Mesenchymal stem cell (in vitro differentiated cells and primary cell): ENCODE measurements at regions not wholly inside any gene's neighbourhood (a gene's known extent, or its start where the extent isn't known, plus 50 kb on each side); places are given as distances from the start of the nearest gene placed in this dataset.

Source experiments
- DNase-seq: peaks from one replicate; pipeline ENCODE4 v3.0.0-alpha.2; 2013
- H2AFZ ChIP-seq: one replicate; pipeline ENCODE4 v1.6.1; 2013; ENCODE audit warnings: low read depth, mild to moderate bottlenecking, control low read depth, inconsistent platforms, low read length, moderate library complexity
- H2AK5ac ChIP-seq: 2 replicates; pipeline ENCODE4 v1.6.1; 2013; ENCODE audit warnings: low read length, moderate library complexity, mild to moderate bottlenecking, inconsistent platforms; ENCODE audit not compliant: severe bottlenecking
- H2BK120ac ChIP-seq: one replicate; pipeline ENCODE4 v1.6.1; 2013; ENCODE audit warnings: low read depth, mild to moderate bottlenecking, inconsistent platforms, low read length, moderate library complexity
- H2BK12ac ChIP-seq, 2 experiments: one replicate each; pipeline ENCODE4 v1.6.1; 2013; ENCODE audit warnings: inconsistent platforms in 2 of 2, low read length in 2 of 2, mild to moderate bottlenecking in 2 of 2, moderate library complexity in 2 of 2, control low read depth in 1 of 2
- H2BK15ac ChIP-seq: one replicate; pipeline ENCODE4 v1.6.1; 2013; ENCODE audit warnings: mild to moderate bottlenecking, low read depth, inconsistent platforms; ENCODE audit not compliant: poor library complexity, severe bottlenecking
- H2BK5ac ChIP-seq: 2 replicates; pipeline ENCODE4 v1.6.1; 2013; ENCODE audit warnings: low read depth, mild to moderate bottlenecking, low read length, control low read depth, inconsistent platforms; ENCODE audit not compliant: poor library complexity, severe bottlenecking
- H3K14ac ChIP-seq, 2 experiments: one replicate each; pipeline ENCODE4 v1.6.1; 2013; ENCODE audit warnings: inconsistent platforms in 2 of 2, low read length in 2 of 2, control low read depth in 1 of 2, mild to moderate bottlenecking in 1 of 2, moderate library complexity in 1 of 2
- H3K18ac ChIP-seq, 2 experiments: one replicate each; pipeline ENCODE4 v1.6.1; 2013; ENCODE audit warnings: inconsistent platforms in 2 of 2, low read length in 2 of 2, control low read depth in 1 of 2, low read depth in 1 of 2, mild to moderate bottlenecking in 1 of 2
- H3K23ac ChIP-seq, 2 experiments: one replicate each; pipeline ENCODE4 v1.6.1; 2013; ENCODE audit warnings: inconsistent platforms in 2 of 2, low read length in 2 of 2, mild to moderate bottlenecking in 2 of 2, moderate library complexity in 2 of 2, control low read depth in 1 of 2
- H3K27ac ChIP-seq: 2 replicates; pipeline ENCODE4 v1.5.1; 2013; ENCODE audit warnings: mild to moderate bottlenecking, moderate library complexity, low read length, control low read depth, inconsistent platforms; ENCODE audit not compliant: poor library complexity, severe bottlenecking
- H3K27me3 ChIP-seq, 2 experiments: 2 replicates each; pipeline versions ENCODE4 v1.6.1 to v1.7.0; 2013; ENCODE audit warnings: low read length in 2 of 2, mild to moderate bottlenecking in 2 of 2, moderate library complexity in 2 of 2, control low read depth in 1 of 2, inconsistent platforms in 1 of 2; ENCODE audit not compliant: control insufficient read depth in 1 of 2, insufficient read depth in 1 of 2
- H3K36me3 ChIP-seq, 2 experiments: 2 replicates each; pipeline versions ENCODE4 v1.6.1 to v1.7.0; 2013; ENCODE audit warnings: low read length in 2 of 2, control low read depth in 1 of 2, inconsistent platforms in 1 of 2, low read depth in 1 of 2, mild to moderate bottlenecking in 1 of 2; ENCODE audit not compliant: insufficient read depth in 2 of 2, control insufficient read depth in 1 of 2
- H3K4ac ChIP-seq, 2 experiments: one replicate each; pipeline ENCODE4 v1.6.1; 2013; ENCODE audit warnings: inconsistent platforms in 2 of 2, low read length in 2 of 2, mild to moderate bottlenecking in 2 of 2, moderate library complexity in 2 of 2, control low read depth in 1 of 2, low read depth in 1 of 2
- H3K4me1 ChIP-seq: 2 replicates; pipeline ENCODE4 v1.6.1; 2013; ENCODE audit warnings: low read depth, low read length, control low read depth; ENCODE audit not compliant: control insufficient read depth, insufficient read depth
- H3K4me2 ChIP-seq: 2 replicates; pipeline ENCODE4 v1.6.1; 2013; ENCODE audit warnings: low read length, mild to moderate bottlenecking, inconsistent platforms; ENCODE audit not compliant: poor library complexity, severe bottlenecking
- H3K4me3 ChIP-seq, 2 experiments: 2 replicates each; pipeline versions ENCODE4 v1.5.1 to v1.7.0; 2013; ENCODE audit warnings: low read length in 2 of 2, mild to moderate bottlenecking in 2 of 2, control low read depth in 1 of 2, low read depth in 1 of 2; ENCODE audit not compliant: insufficient read depth in 1 of 2
- H3K79me1 ChIP-seq: replicated peaks from 2 replicates; pipeline ENCODE4 v1.6.1; 2013; ENCODE audit warnings: mild to moderate bottlenecking, control low read depth, low read length, inconsistent platforms; ENCODE audit not compliant: poor library complexity, severe bottlenecking
- H3K9ac ChIP-seq: 2 replicates; pipeline ENCODE4 v1.7.0; 2013; ENCODE audit warnings: mild to moderate bottlenecking, low read length, moderate library complexity
- H3K9me3 ChIP-seq: 2 replicates; pipeline ENCODE4 v1.7.0; 2013; ENCODE audit warnings: mild to moderate bottlenecking, low read length; ENCODE audit not compliant: control insufficient read depth
- H4K8ac ChIP-seq: one replicate; pipeline ENCODE4 v1.6.1; 2013; ENCODE audit warnings: inconsistent platforms, mild to moderate bottlenecking, low read length, moderate library complexity
- H4K91ac ChIP-seq: one replicate; pipeline ENCODE4 v1.6.1; 2013; ENCODE audit warnings: mild to moderate bottlenecking, low read length, inconsistent platforms
- WGBS: methylation state at CpG from one replicate; pipeline ENCODE4 v1.1.7; 2013; ENCODE audit warnings: mixed read lengths; 5-methylcytosine and 5-hydroxymethylcytosine counted together

DNA sequence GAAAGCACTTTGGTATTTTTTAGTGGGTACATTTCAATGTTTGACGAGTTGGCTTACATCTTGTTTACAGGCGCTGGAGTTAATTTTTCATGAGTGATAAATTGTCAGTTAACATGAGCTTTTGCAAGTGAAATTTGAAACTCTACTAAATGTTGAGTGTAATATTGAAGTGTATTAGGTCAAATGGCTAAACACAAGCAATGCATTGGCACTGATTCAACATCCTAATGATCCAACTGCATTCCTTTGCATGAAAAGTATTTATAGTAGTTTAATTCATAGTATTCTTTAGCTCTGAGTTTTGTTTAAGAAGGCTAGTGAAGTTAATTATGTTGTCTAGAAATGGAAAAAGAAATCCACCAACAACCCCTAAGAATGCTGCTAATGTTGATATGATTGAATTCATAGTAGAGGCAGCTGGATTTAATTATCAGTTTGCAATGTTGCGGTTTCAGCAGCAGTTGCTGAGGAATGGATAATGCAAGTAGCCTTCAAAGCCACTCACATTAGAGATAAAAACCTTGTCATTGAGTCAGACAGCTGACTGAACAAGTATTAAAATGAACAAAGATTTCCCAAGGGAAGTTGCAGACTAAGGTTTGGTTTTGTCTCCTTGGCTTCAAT, 245.6 kb upstream of the GOLIM4 start:
- Histone ChIP-seq H3K9ac (no peak overlapping the region), H3K27ac (no peak overlapping the region), H3K9me3 (no peaks in the 10 kb centered on the region), H2AK5ac (no peak overlapping the region), H4K91ac (no peak overlapping the region), H3K14ac (no peak overlapping the region), H3K79me1 (no peaks in the 10 kb centered on the region), H2BK5ac (no peak overlapping the region), H2BK15ac (no peak overlapping the region), H3K23ac (no peak overlapping the region), H2AFZ (no peak overlapping the region), H3K4me1 (no peaks in the 10 kb centered on the region), H3K18ac (no peak overlapping the region), H3K4me3 (no peak overlapping the region), H3K4me2 (no peak overlapping the region), H4K8ac (no peak overlapping the region), H2BK12ac (no peak overlapping the region), H3K4ac (no peak overlapping the region), H3K36me3 (no peaks in the 10 kb centered on the region), H2BK120ac (no peak overlapping the region), H3K27me3 (peaks cover 0 to 91% of the 10 kb centered on the region in 2 experiments)
- peak; percentile 66 for DNase-seq
- WGBS, result 66% methylated on average over 3 of the region's 3 CpGs

DNA sequence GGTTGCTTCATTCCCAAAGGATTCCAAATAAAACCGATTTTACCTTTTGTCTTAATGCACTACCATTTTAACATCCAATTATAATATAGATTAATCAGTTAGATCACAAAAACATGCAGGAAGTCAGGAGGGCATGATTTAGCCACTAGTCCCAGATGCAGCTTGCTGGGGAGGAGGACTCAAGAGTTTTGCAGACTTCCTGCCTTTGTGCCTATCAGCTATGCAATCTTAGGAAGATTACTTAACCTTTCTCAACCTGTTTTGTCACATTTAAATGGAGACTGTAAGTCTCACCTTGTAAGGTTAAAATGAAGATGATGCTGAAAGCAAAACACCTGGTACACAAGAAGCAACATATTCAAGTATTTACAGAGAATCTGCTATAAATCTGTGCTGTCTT, 242.4 kb upstream of the GOLIM4 start:
- no CpG with 5 or more reads among the region's 1 CpG for WGBS
- H4K8ac ChIP-seq, result no peak overlapping the region
- no peak overlapping the region for H2BK5ac ChIP-seq
- H2AK5ac ChIP-seq, result no peak overlapping the region
- H3K79me1 ChIP-seq, result no peaks in the 10 kb centered on the region
- H3K4me2 ChIP-seq, result no peak overlapping the region
- H3K27me3 ChIP-seq, result peaks cover 0 to 88% of the 10 kb centered on the region in 2 experiments
- H4K91ac ChIP-seq, result no peak overlapping the region
- H3K9me3 ChIP-seq, result no peaks in the 10 kb centered on the region
- H3K14ac ChIP-seq, result no peak overlapping the region
- no peak overlapping the region for H3K18ac ChIP-seq
- H3K36me3 ChIP-seq, result no peaks in the 10 kb centered on the region
- H2BK120ac ChIP-seq, result no peak overlapping the region
- no peak overlapping the region for H3K4ac ChIP-seq
- no peak overlapping the region for H3K23ac ChIP-seq
- H2AFZ ChIP-seq, result no peak overlapping the region
- H3K9ac ChIP-seq, result no peak overlapping the region
- no peaks in the 10 kb centered on the region for H3K4me1 ChIP-seq
- H3K4me3 ChIP-seq, result no peak overlapping the region
- no peak overlapping the region for H3K27ac ChIP-seq
- H2BK12ac ChIP-seq, result no peak overlapping the region
- no peak overlapping the region for H2BK15ac ChIP-seq
- DNase-seq, result no peak

- Histone ChIP-seq H3K18ac (no peak overlapping the region), H3K4ac (no peak overlapping the region), H3K36me3 (no peaks in the 10 kb centered on the region), H3K9me3 (no peaks in the 10 kb centered on the region), H2BK120ac (no peak overlapping the region), H3K4me2 (no peak overlapping the region), H2BK15ac (no peak overlapping the region), H3K14ac (no peak overlapping the region), H4K91ac (no peak overlapping the region), H4K8ac (no peak overlapping the region), H3K27me3 (peaks cover 0 to 92% of the 10 kb centered on the region in 2 experiments), H2BK12ac (no peak overlapping the region), H3K4me1 (no peaks in the 10 kb centered on the region), H3K9ac (no peak overlapping the region), H3K79me1 (no peaks in the 10 kb centered on the region), H2AK5ac (no peak overlapping the region), H2BK5ac (no peak overlapping the region), H3K27ac (no peak overlapping the region), H3K4me3 (no peak overlapping the region), H3K23ac (no peak overlapping the region), H2AFZ (no peak overlapping the region)
- 39% methylated on average over 2 of the region's 3 CpGs for WGBS
- peak; percentile 23 for DNase-seq
These were observed 240.6 kb upstream of the GOLIM4 start for GRCh38 chr3:168336276-168336675.

- no peak for DNase-seq
- Histone ChIP-seq H4K91ac (no peak overlapping the region), H3K36me3 (no peaks in the 10 kb centered on the region), H3K18ac (no peak overlapping the region), H3K27me3 (peaks cover 0 to 78% of the 10 kb centered on the region in 2 experiments), H2BK15ac (no peak overlapping the region), H3K4me2 (no peak overlapping the region), H3K27ac (no peak overlapping the region), H3K23ac (no peak overlapping the region), H2BK120ac (no peak overlapping the region), H3K4me1 (no peaks in the 10 kb centered on the region), H2AK5ac (no peak overlapping the region), H3K4me3 (no peak overlapping the region), H2BK5ac (no peak overlapping the region), H3K4ac (no peak overlapping the region), H3K9me3 (no peaks in the 10 kb centered on the region), H2BK12ac (no peak overlapping the region), H3K79me1 (no peaks in the 10 kb centered on the region), H3K9ac (no peak overlapping the region), H2AFZ (no peak overlapping the region), H3K14ac (no peak overlapping the region), H4K8ac (no peak overlapping the region)
These were observed 237.7 kb upstream of the GOLIM4 start for GRCh38 chr3:168333410-168333935.
